H1 (cell line): ENCODE measurements at regions not wholly inside any gene's neighbourhood (a gene's known extent, or its start where the extent isn't known, plus 50 kb on each side); places are given as distances from the start of the nearest gene placed in this dataset.

Source experiments
- ASH2L ChIP-seq: fragments of 200-600, 300-600 bp; sonication (generic); IDR thresholded peaks from one replicate; pipeline ENCODE4 v1.7.1; 2017; ENCODE audit warnings: low read length
- CHD7 ChIP-seq: fragments of 300-600 bp; sonication (generic); IDR thresholded peaks from 2 replicates; pipeline ENCODE4 v1.7.1; 2012; ENCODE audit warnings: low read length, moderate library complexity, mild to moderate bottlenecking, inconsistent platforms; ENCODE audit not compliant: insufficient replicate concordance

DNA sequence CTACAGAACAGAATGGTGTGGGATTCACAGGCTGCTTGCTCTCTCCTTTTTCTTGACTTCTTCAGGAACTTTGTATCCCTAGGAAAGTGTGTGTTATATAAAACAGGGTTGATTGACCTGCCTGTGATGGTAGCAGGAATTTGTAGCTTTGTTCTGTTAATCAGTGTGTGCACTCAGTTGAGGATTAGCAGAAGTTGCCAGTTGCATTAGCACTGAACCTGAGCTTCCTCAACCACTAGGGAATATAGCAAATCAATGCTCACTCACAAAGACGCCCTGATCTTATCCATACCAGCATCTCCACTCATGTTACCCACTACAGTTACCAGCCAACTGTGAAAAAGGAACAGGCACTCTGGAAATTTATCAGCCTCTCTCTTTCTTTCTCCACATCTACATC is 319.1 kb upstream of the EMCN start (continued):
- TF ChIP-seq CHD7 (no peak), ASH2L (no peak)
